CD14-positive monocyte (primary cell): ENCODE measurements at regions not wholly inside any gene's neighbourhood (a gene's known extent, or its start where the extent isn't known, plus 50 kb on each side); places are given as distances from the start of the nearest gene placed in this dataset.
A peak's percentile ranks its signal among the peaks of the same experiment; 100 is the strongest.

ENCODE experiments used
- DNase-seq, 3 donors: peaks; one replicate each; pipeline ENCODE4 v3.0.0-alpha.2; 2011 to 2022
- H2AFZ ChIP-seq: 2 replicates; pipeline ENCODE4 v1.6.0; 2012; ENCODE audit warnings: mild to moderate bottlenecking, low read depth, low read length, inconsistent platforms; ENCODE audit not compliant: insufficient read depth, poor library complexity, severe bottlenecking
- H3K27ac ChIP-seq, 2 donors: 1 replicate in 1 of 2; 2 replicates in 1 of 2; pipeline ENCODE4 v1.5.1; 2012 to 2013; ENCODE audit warnings: low read length in 2 of 2, control low read depth in 1 of 2, inconsistent platforms in 1 of 2, low read depth in 1 of 2, mild to moderate bottlenecking in 1 of 2
- H3K27me3 ChIP-seq, 2 donors: one replicate each; pipeline versions ENCODE4 v1.6.0 to v1.6.1; 2011 to 2013; ENCODE audit warnings: low read length in 2 of 2; ENCODE audit not compliant: control insufficient read depth in 2 of 2, insufficient read depth in 2 of 2
- H3K36me3 ChIP-seq, 2 donors: replicated peaks in 1 of 2; 1 replicate in 1 of 2; 2 replicates in 1 of 2; pipeline versions ENCODE4 v1.5.1 to v1.6.1; 2012 to 2013; ENCODE audit warnings: low read length in 2 of 2, control low read depth in 1 of 2, inconsistent platforms in 1 of 2, mild to moderate bottlenecking in 1 of 2; ENCODE audit not compliant: insufficient read depth in 2 of 2, control insufficient read depth in 1 of 2
- H3K4me1 ChIP-seq, 2 donors: 1 replicate in 1 of 2; 2 replicates in 1 of 2; pipeline versions ENCODE4 v1.5.1 to v1.6.1; 2012 to 2013; ENCODE audit warnings: low read length in 2 of 2, control low read depth in 1 of 2, inconsistent platforms in 1 of 2, mild to moderate bottlenecking in 1 of 2, moderate library complexity in 1 of 2; ENCODE audit not compliant: insufficient read depth in 2 of 2, control insufficient read depth in 1 of 2
- H3K4me2 ChIP-seq: replicated peaks from 2 replicates; pipeline ENCODE3; 2012; ENCODE audit warnings: low read length, moderate library complexity, mild to moderate bottlenecking; ENCODE audit not compliant: poor library complexity, severe bottlenecking; ENCODE audit errors: extremely low read depth
- H3K4me3 ChIP-seq, 3 experiments: fragments of 200-600 bp in 1 of 3; sonication (generic) in 1 of 3; replicated peaks in 1 of 3; 1 replicate in 2 of 3; 2 replicates in 1 of 3; pipeline ENCODE4 v1.5.1; 2011 to 2013; ENCODE audit warnings: low read length in 3 of 3, mild to moderate bottlenecking in 3 of 3, control low read depth in 2 of 3, low read depth in 2 of 3, inconsistent platforms in 1 of 3, moderate library complexity in 1 of 3
- H3K79me2 ChIP-seq: 2 replicates; pipeline ENCODE4 v1.6.0; 2012; ENCODE audit warnings: mild to moderate bottlenecking, control low read depth, inconsistent platforms, low read length, moderate library complexity; ENCODE audit not compliant: insufficient read depth
- H3K9ac ChIP-seq: 2 replicates; pipeline ENCODE4 v1.6.0; 2017; ENCODE audit warnings: low read length, mild to moderate bottlenecking; ENCODE audit not compliant: insufficient read depth, poor library complexity, severe bottlenecking
- H3K9me3 ChIP-seq, 2 donors: replicated peaks in 1 of 2; 1 replicate in 1 of 2; 2 replicates in 1 of 2; pipeline versions ENCODE4 v1.5.1 to v1.6.1; 2012 to 2013; ENCODE audit warnings: low read length in 2 of 2, control low read depth in 1 of 2; ENCODE audit not compliant: control insufficient read depth in 1 of 2, insufficient read depth in 1 of 2
- H4K20me1 ChIP-seq: 2 replicates; pipeline ENCODE4 v1.6.0; 2012; ENCODE audit warnings: mild to moderate bottlenecking, low read length, control low read depth, moderate library complexity; ENCODE audit not compliant: insufficient read depth
- H3K27ac Mint-ChIP-seq, 7 donors: one replicate each; pipeline ENCODE4 v1.8.0; 2020; ENCODE audit warnings: mild to moderate bottlenecking in 7 of 7, mixed read lengths in 7 of 7, moderate library complexity in 6 of 7, inconsistent platforms in 2 of 7
- H3K27me3 Mint-ChIP-seq, 3 donors: one replicate each; pipeline ENCODE4 v1.8.0; 2021 to 2022; ENCODE audit warnings: low read depth in 3 of 3, mild to moderate bottlenecking in 3 of 3, mixed read lengths in 3 of 3, moderate library complexity in 3 of 3, inconsistent platforms in 1 of 3
- H3K36me3 Mint-ChIP-seq, 2 donors: one replicate each; pipeline ENCODE4 v1.8.0; 2020; ENCODE audit warnings: mixed read lengths in 2 of 2, inconsistent platforms in 1 of 2, mild to moderate bottlenecking in 1 of 2
- H3K4me1 Mint-ChIP-seq: one replicate; pipeline ENCODE4 v1.8.0; 2020; ENCODE audit warnings: mild to moderate bottlenecking, mixed read lengths
- H3K4me3 Mint-ChIP-seq, 2 donors: one replicate each; pipeline ENCODE4 v1.8.0; 2020; ENCODE audit warnings: mild to moderate bottlenecking in 2 of 2, mixed read lengths in 2 of 2, moderate library complexity in 1 of 2
- H3K9me3 Mint-ChIP-seq, 7 donors: one replicate each; pipeline ENCODE4 v1.8.0; 2020 to 2022; ENCODE audit warnings: mixed read lengths in 7 of 7, mild to moderate bottlenecking in 6 of 7, moderate library complexity in 6 of 7, inconsistent platforms in 2 of 7
- WGBS: methylation state at CpG from one replicate; pipeline ENCODE4 v1.1.5; 2013; ENCODE audit warnings: missing lambda C conversion rate; ENCODE audit not compliant: insufficient coverage; 5-methylcytosine and 5-hydroxymethylcytosine counted together
- intact Hi-C, 2 donors: fragments of 100-400 bp; cut with micrococcal nuclease; formaldehyde crosslinking; loops; one replicate each; pipeline versions ENCODE4 v1.15.0 to v1.15.1; 2023
- TF ChIP-seq, protein P1 (sequence below): fragments of 200-600 bp; IDR thresholded peaks from one replicate; pipeline ENCODE4 v1.8.0; 2022; ENCODE audit warnings: antibody characterized with exemption, mild to moderate bottlenecking

DNA sequence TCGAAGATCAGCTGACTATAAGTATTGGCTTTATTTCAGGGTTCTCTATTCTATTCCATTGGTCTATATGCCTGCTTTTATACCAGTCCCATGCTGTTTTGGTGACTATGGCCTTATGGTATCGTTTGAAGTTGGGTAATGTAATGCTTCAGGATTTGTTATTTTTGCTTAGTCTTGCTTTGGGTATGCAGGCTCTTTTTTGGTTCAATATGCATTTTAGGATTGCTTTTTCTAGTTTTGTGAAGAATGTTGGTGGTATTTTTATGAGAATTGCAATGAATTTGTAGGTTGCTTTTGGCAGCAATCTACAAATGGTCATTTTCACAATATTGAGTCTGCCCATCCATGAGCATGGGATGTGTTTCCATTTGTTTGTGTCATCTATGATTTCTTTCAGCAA lies 951.9 kb upstream of the SLITRK1 start:
- H3K9ac ChIP-seq, result no peak overlapping the region
- no peak overlapping the region for H3K4me2 ChIP-seq
- no peak overlapping the region for H3K4me3 Mint-ChIP-seq
- H3K4me1 Mint-ChIP-seq, result no peaks in the 10 kb centered on the region
- H3K27ac ChIP-seq, result no peak overlapping the region
- no peaks in the 10 kb centered on the region for H3K36me3 ChIP-seq
- no peaks in the 10 kb centered on the region for H4K20me1 ChIP-seq
- peaks cover 2 to 14% (median 5%) of the 10 kb centered on the region in 7 donors for H3K9me3 Mint-ChIP-seq
- TF ChIP-seq, protein P1, sequence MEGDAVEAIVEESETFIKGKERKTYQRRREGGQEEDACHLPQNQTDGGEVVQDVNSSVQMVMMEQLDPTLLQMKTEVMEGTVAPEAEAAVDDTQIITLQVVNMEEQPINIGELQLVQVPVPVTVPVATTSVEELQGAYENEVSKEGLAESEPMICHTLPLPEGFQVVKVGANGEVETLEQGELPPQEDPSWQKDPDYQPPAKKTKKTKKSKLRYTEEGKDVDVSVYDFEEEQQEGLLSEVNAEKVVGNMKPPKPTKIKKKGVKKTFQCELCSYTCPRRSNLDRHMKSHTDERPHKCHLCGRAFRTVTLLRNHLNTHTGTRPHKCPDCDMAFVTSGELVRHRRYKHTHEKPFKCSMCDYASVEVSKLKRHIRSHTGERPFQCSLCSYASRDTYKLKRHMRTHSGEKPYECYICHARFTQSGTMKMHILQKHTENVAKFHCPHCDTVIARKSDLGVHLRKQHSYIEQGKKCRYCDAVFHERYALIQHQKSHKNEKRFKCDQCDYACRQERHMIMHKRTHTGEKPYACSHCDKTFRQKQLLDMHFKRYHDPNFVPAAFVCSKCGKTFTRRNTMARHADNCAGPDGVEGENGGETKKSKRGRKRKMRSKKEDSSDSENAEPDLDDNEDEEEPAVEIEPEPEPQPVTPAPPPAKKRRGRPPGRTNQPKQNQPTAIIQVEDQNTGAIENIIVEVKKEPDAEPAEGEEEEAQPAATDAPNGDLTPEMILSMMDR, result no peak
- no CpG with 5 or more reads among the region's 2 CpGs for WGBS
- H3K4me3 ChIP-seq, result no peak overlapping the region
- no peak for DNase-seq
- H2AFZ ChIP-seq, result no peak overlapping the region
- H3K27me3 ChIP-seq, result no peaks in the 10 kb centered on the region
- H3K27ac Mint-ChIP-seq, result no peak overlapping the region
- no peaks in the 10 kb centered on the region for H3K79me2 ChIP-seq
- intact Hi-C loops, result no loop called here
- no peaks in the 10 kb centered on the region for H3K36me3 Mint-ChIP-seq
- peaks cover 9 to 12% of the 10 kb centered on the region in 2 donors for H3K9me3 ChIP-seq
- no peaks in the 10 kb centered on the region for H3K4me1 ChIP-seq
- peaks cover 0 to 3% (median 0%) of the 10 kb centered on the region in 3 donors for H3K27me3 Mint-ChIP-seq

DNA sequence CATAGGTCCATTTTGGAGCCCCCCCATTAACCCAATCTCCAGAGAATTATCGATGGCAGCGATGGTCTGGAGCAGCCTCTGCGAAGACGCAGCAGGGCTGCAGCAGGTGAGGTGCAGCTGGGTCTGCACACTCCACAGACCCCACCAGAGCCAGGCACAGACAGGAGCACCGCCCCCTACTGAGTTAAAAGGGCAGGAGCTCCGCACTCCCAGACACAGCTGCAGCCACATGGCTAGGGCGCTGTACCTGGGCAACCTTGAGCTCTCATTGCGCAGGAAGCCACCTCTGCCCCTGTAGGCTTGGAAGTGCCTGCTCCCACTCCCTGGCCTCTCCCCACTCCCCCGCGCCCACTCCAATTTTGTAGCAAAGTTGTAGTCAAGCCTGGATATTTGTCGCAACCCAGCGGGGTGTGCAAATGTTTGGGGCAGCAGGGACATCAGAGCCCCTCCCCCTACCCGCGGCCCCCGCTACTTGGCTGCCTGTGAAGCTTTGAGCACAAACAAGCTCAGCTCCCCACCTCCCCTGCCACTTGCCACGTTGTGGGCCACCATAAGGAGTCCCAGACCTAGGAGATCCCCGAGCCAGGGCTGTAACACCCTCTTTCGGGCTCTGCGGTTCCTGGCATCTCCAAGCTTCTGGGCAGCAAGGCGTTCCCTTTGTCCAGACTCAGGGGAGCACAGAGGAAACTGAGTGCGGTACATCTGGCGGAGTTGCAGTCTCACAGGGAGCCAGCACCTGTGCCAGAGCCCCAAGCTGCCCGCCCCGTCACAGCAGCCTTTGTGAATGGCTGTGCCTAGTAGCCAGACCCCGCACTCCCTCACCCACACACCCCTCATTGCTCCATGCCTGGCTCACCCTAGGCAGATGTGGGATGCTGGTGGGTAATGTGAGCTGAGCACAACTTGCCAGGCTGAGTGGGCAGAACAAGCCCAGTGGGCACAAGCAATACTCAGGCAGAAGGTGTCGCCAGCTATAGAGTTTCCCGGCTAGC lies 949.7 kb upstream of the SLITRK1 start:
- Histone ChIP-seq H3K79me2 (no peaks in the 10 kb centered on the region), H3K36me3 (no peaks in the 10 kb centered on the region), H3K9me3 (peaks cover 9 to 12% of the 10 kb centered on the region in 2 donors), H3K4me1 (no peaks in the 10 kb centered on the region), H3K27ac (no peak overlapping the region), H3K4me3 (no peak overlapping the region), H3K4me2 (no peak overlapping the region), H3K27me3 (no peaks in the 10 kb centered on the region), H2AFZ (no peak overlapping the region), H4K20me1 (no peaks in the 10 kb centered on the region), H3K9ac (no peak overlapping the region)
- WGBS, result 94% methylated on average over 19 of the region's 27 CpGs
- intact Hi-C loops, result no loop called here
- TF ChIP-seq, protein P1, result no peak
- DNase-seq, result peak in 1 of 3 donors; percentile 1
- Mint-ChIP-seq H3K36me3 (no peaks in the 10 kb centered on the region), H3K9me3 (peaks cover 2 to 9% (median 5%) of the 10 kb centered on the region in 7 donors), H3K27me3 (peaks cover 0 to 3% (median 0%) of the 10 kb centered on the region in 3 donors), H3K4me3 (no peak overlapping the region), H3K4me1 (no peaks in the 10 kb centered on the region), H3K27ac (peak overlapping the region in 1 of 7 donors; percentile 42)
